PC-9 (cell line): ENCODE measurements at regions not wholly inside any gene's neighbourhood (a gene's known extent, or its start where the extent isn't known, plus 50 kb on each side); places are given as distances from the start of the nearest gene placed in this dataset.

Experiments used
- BruUV-seq: library from RNA; stranded (reverse); fragments of 400-500 nt; replicated peaks from 2 replicates; lab custom pipeline; 2021; lab: Mats Ljungman, UMichigan
- CTCF ChIA-PET: fragments of 300-600 bp; sonication (Branson Sonifier 250); formaldehyde crosslinking; loops from one replicate; lab custom pipeline; 2022; ENCODE audit warnings: antibody characterized with exemption; lab: Charles Lee
- POLR2A ChIA-PET: fragments of 300-600 bp; sonication (Branson Sonifier 250); formaldehyde crosslinking; loops from one replicate; lab custom pipeline; 2022; ENCODE audit warnings: antibody characterized with exemption; ENCODE audit not compliant: unreplicated experiment; lab: Charles Lee
- DNase-seq, 2 experiments: peaks; one replicate each; pipeline versions ENCODE4 v3.0.0 to v3.0.0-alpha.2; 2015 to 2022; ENCODE audit warnings: mixed read lengths in 1 of 2
- H2AFZ ChIP-seq: fragments of 200-600 bp; sonication (generic); 2 replicates; pipeline ENCODE4 v1.8.1; 2017; ENCODE audit warnings: antibody characterized with exemption
- H3F3A ChIP-seq: fragments of 200-600 bp; sonication (generic); 2 replicates; pipeline ENCODE4 v1.8.1; 2017; ENCODE audit warnings: antibody characterized with exemption, mild to moderate bottlenecking, low read depth; ENCODE audit not compliant: insufficient read depth
- H3K27ac ChIP-seq: fragments of 200-600 bp; sonication (generic); 2 replicates; pipeline ENCODE4 v1.6.1; 2016; ENCODE audit warnings: mixed run types
- H3K27me3 ChIP-seq: fragments of 200-600 bp; sonication (generic); 2 replicates; pipeline ENCODE4 v1.6.1; 2016; ENCODE audit warnings: low read depth, mixed run types; ENCODE audit not compliant: insufficient read depth
- H3K36me3 ChIP-seq: fragments of 200-600 bp; sonication (generic); 2 replicates; pipeline ENCODE4 v1.6.1; 2016; ENCODE audit warnings: low read depth, mixed run types
- H3K4me1 ChIP-seq: fragments of 200-600 bp; sonication (generic); replicated peaks from 2 replicates; pipeline ENCODE4 v1.6.1; 2016; ENCODE audit warnings: mixed run types; ENCODE audit not compliant: insufficient read depth
- H3K4me2 ChIP-seq: fragments of 200-600 bp; sonication (generic); 2 replicates; pipeline ENCODE4 v1.6.1; 2017; ENCODE audit warnings: mixed run types
- H3K4me3 ChIP-seq: fragments of 200-600 bp; sonication (generic); 2 replicates; pipeline ENCODE4 v1.6.1; 2016; ENCODE audit warnings: mixed run types
- H3K79me2 ChIP-seq: fragments of 200-600 bp; sonication (generic); 2 replicates; pipeline ENCODE4 v1.6.1; 2017; ENCODE audit warnings: low read depth, mixed run types
- H3K9me2 ChIP-seq: fragments of 200-600 bp; sonication (generic); 2 replicates; pipeline ENCODE4 v1.8.1; 2017; ENCODE audit warnings: mild to moderate bottlenecking; ENCODE audit not compliant: insufficient read depth
- H3K9me3 ChIP-seq: fragments of 200-600 bp; sonication (generic); 2 replicates; pipeline ENCODE4 v1.8.1; 2016; ENCODE audit warnings: low read depth; ENCODE audit not compliant: insufficient read depth
- H4K20me1 ChIP-seq: fragments of 200-600 bp; sonication (generic); 2 replicates; pipeline ENCODE4 v1.8.1; 2017; ENCODE audit not compliant: insufficient read depth
- EZH2 ChIP-seq: fragments of 200-600 bp; sonication (generic); IDR thresholded peaks from 2 replicates; pipeline ENCODE4 v1.8.0; 2017; ENCODE audit warnings: antibody characterized with exemption, low read depth
- intact Hi-C: fragments of 100-400 bp; cut with micrococcal nuclease; formaldehyde crosslinking; loops from one replicate; pipeline ENCODE4 v1.10.0; 2022; ENCODE audit not compliant: unreplicated experiment
- TF ChIP-seq, protein P1 (sequence below): fragments of 200-600 bp; sonication (generic); conservative IDR thresholded peaks from 2 replicates; pipeline ENCODE4 v1.6.1; 2017; ENCODE audit warnings: mixed run types, antibody characterized with exemption, mild to moderate bottlenecking, moderate library complexity

DNA sequence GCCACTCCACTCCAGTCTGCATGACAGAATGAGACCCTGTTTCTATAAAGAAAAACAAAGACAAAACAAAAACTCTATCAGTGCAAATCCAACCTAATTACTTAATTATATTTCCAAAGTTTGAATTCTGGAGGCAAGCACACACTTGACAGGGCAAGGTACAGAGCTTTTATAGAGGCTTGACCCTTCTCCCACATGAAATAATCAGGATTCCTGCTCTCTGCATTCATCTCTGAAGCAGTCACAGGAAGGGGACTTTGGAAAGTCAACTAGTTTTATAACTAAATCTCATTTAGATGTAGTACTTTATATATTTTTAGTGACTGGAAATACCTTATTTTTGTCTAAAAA, 91.9 kb upstream of the CHD1 start:
- POLR2A ChIA-PET, result interaction anchor here (0.7 kb wide), 1 partner anchor 146 kb away, joined by 5 read pairs; no protein-coding TSS in a partner anchor

DNA sequence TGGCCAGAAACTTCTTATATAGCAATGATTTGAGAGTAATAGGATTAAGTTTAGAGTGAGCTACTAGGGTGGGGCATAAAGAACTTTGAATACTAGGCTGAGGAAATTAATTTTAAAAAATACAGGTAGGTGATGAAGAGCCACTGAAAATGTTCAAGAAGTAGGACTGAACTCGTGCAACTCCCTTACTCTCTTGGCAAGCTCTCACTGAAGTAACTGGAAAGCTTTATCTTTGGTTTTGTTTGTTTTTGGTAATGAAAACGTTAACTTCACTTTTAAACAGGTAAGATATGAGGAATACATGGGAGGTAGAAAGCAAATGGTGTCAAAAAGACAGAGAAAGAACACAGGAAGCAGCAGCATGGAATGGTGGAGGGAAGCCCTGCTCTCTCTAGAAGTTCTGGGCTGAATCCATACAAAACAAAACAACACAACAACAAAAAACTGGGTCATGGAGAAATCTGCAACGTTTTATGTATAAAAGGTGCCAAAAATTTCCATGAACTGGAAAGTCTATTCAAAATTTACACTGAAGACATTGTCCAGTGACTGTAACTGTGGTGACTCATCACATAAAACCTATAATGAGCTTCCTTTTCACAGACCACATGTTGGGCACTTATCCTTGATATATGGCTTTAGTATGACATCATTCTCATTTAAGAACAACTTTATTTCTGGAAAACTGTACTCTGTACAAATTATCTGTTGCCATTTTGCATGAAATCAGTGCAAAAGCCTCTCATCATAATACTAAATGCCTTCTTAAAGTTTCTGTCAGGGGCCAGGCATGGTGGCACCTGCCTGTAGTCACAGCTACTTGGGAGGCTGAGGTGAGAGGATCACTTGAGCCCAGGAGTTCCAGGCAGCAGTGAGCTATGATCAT, 91.2 kb upstream of the CHD1 start:
- Histone ChIP-seq H3K9me2 (no peaks in the 10 kb centered on the region), H3K27ac (peak overlapping the region; percentile 85), H4K20me1 (no peaks in the 10 kb centered on the region), H3K27me3 (no peaks in the 10 kb centered on the region), H3K4me3 (no peak overlapping the region; the same call in 1 of the 2 replicates), H3K79me2 (no peaks in the 10 kb centered on the region), H3K9me3 (peaks cover 8% of the 10 kb centered on the region; the same call in 1 of the 2 replicates), H3K36me3 (no peaks in the 10 kb centered on the region), H3K4me1 (peaks cover 28% of the 10 kb centered on the region), H3F3A (peaks cover 19% of the 10 kb centered on the region), H3K4me2 (peak overlapping the region; percentile 70), H2AFZ (peak overlapping the region; percentile 79)
- intact Hi-C loops, result no loop called here
- ChIA-PET POLR2A (interaction anchor here (0.7 kb wide), 2 partner anchors 57 to 145 kb away, joined by 4 to 5 read pairs; no protein-coding TSS in a partner anchor), CTCF (no interaction called here)
- no peak for TF ChIP-seq EZH2
- TF ChIP-seq, protein P1, sequence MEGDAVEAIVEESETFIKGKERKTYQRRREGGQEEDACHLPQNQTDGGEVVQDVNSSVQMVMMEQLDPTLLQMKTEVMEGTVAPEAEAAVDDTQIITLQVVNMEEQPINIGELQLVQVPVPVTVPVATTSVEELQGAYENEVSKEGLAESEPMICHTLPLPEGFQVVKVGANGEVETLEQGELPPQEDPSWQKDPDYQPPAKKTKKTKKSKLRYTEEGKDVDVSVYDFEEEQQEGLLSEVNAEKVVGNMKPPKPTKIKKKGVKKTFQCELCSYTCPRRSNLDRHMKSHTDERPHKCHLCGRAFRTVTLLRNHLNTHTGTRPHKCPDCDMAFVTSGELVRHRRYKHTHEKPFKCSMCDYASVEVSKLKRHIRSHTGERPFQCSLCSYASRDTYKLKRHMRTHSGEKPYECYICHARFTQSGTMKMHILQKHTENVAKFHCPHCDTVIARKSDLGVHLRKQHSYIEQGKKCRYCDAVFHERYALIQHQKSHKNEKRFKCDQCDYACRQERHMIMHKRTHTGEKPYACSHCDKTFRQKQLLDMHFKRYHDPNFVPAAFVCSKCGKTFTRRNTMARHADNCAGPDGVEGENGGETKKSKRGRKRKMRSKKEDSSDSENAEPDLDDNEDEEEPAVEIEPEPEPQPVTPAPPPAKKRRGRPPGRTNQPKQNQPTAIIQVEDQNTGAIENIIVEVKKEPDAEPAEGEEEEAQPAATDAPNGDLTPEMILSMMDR, result no peak
- peak in 1 of 2 experiments; percentile 90 for DNase-seq
- BruUV-seq, result no TSS peak

More for the DNA sequence above, 91.9 kb upstream of the CHD1 start:
- Histone ChIP-seq H3K27me3 (no peaks in the 10 kb centered on the region), H2AFZ (peak overlapping the region; percentile 79), H3K9me3 (peaks cover 8% of the 10 kb centered on the region; the same call in 1 of the 2 replicates), H3K79me2 (no peaks in the 10 kb centered on the region), H4K20me1 (no peaks in the 10 kb centered on the region), H3K4me3 (no peak overlapping the region), H3F3A (peaks cover 19% of the 10 kb centered on the region), H3K27ac (peak overlapping the region; percentile 85), H3K4me2 (peak overlapping the region; percentile 70), H3K9me2 (no peaks in the 10 kb centered on the region), H3K36me3 (no peaks in the 10 kb centered on the region), H3K4me1 (peaks cover 32% of the 10 kb centered on the region)
- CTCF ChIA-PET, result no interaction called here
- no peak for TF ChIP-seq EZH2
- TF ChIP-seq, protein P1, result no peak
- intact Hi-C loops, result no loop called here
- no TSS peak for BruUV-seq
- DNase-seq, result no peak

DNA sequence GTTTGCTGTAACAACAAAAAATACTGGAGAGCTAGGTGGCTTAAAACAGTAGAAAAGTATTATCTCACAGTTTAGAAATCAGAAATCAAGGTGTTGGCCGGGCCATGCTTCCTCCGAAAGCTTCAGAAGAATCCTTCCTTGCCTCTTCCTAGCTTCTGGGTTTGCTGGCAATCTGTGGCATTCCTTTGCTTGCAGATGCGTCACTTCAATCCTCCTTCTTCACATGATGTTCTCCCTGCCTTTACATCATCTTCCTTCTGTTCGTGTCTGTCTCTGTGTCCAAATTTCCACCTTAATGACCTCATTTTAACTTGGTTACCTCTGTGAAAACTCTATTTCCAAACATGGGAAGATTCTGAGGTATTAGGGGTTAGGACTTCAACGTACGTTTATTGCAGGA, 90.4 kb upstream of the CHD1 start:
- no peaks in the 10 kb centered on the region for H3K9me2 ChIP-seq
- ChIA-PET POLR2A (no interaction called here), CTCF (no interaction called here)
- H2AFZ ChIP-seq, result 0 out of 2 replicates have a peak overlapping the region, but pooled peaks have one; percentile 1
- peaks cover 27% of the 10 kb centered on the region for H3K4me1 ChIP-seq
- H3K27me3 ChIP-seq, result no peaks in the 10 kb centered on the region
- no peak for TF ChIP-seq EZH2
- TF ChIP-seq, protein P1, result no peak
- H3K36me3 ChIP-seq, result no peaks in the 10 kb centered on the region
- intact Hi-C loops, result no loop called here
- peaks cover 8% of the 10 kb centered on the region; the same call in 1 of the 2 replicates for H3K9me3 ChIP-seq
- peak overlapping the region; percentile 70; the same call in 1 of the 2 replicates for H3K4me2 ChIP-seq
- no peak for DNase-seq
- H3K4me3 ChIP-seq, result no peak overlapping the region
- H3K27ac ChIP-seq, result peak overlapping the region; percentile 85
- H3K79me2 ChIP-seq, result no peaks in the 10 kb centered on the region
- no peaks in the 10 kb centered on the region for H4K20me1 ChIP-seq
- no TSS peak for BruUV-seq
- H3F3A ChIP-seq, result peaks cover 19% of the 10 kb centered on the region
